ENCODE measurements at regions not wholly inside any gene's neighbourhood (a gene's known extent, or its start where the extent isn't known, plus 50 kb on each side); places are given as distances from the start of the nearest gene placed in this dataset.
"Not testable (repeated sequence)": the region's sequence is repeated elsewhere in the genome, so short reads cannot be mapped to it uniquely, and the experiment has no call there.

GRCh38 chr2:222760301-222760897 lies 88.9 kb downstream of the MOGAT1 start:
- DNase-seq (ENCODE audit: low read depth in 4 of 6, low spot score in 6 of 6), result peak in 1 of 6 donors; percentile 64
- WGBS (ENCODE audit: insufficient coverage), result 66% methylated on average over 5 of the region's 7 CpGs
- Histone ChIP-seq H3K4me3 (ENCODE audit: low read depth, low read length) (no peak overlapping the region), H3K36me3 (ENCODE audit: control insufficient read depth, insufficient read depth, low read length) (no peaks in the 10 kb centered on the region), H3K9me3 (ENCODE audit: control insufficient read depth, insufficient read depth, low read length) (no peaks in the 10 kb centered on the region), H3K27me3 (ENCODE audit: control insufficient read depth, insufficient read depth, low read length) (no peaks in the 10 kb centered on the region), H3K27ac (ENCODE audit: low read depth, low read length) (no peak overlapping the region), H3K4me1 (ENCODE audit: control insufficient read depth, insufficient read depth, low read length) (peaks cover 3% of the 10 kb centered on the region)

GRCh38 chr2:222761888-222762287 lies 90.4 kb downstream of the MOGAT1 start:
- DNase-seq (ENCODE audit: low read depth in 4 of 6, low spot score in 6 of 6), result no peak
- Histone ChIP-seq H3K9me3 (ENCODE audit: control insufficient read depth, insufficient read depth, low read length) (no peaks in the 10 kb centered on the region), H3K4me3 (ENCODE audit: low read depth, low read length) (no peak overlapping the region), H3K36me3 (ENCODE audit: control insufficient read depth, insufficient read depth, low read length) (no peaks in the 10 kb centered on the region), H3K27ac (ENCODE audit: low read depth, low read length) (no peak overlapping the region), H3K4me1 (ENCODE audit: control insufficient read depth, insufficient read depth, low read length) (peaks cover 3% of the 10 kb centered on the region), H3K27me3 (ENCODE audit: control insufficient read depth, insufficient read depth, low read length) (no peaks in the 10 kb centered on the region)
- WGBS (ENCODE audit: insufficient coverage), result no CpG with 5 or more reads among the region's 3 CpGs

GRCh38 chr2:222762342-222762741 lies 90.9 kb downstream of the MOGAT1 start:
- no peak overlapping the region for H3K27ac ChIP-seq (ENCODE audit: low read depth, low read length)
- WGBS (ENCODE audit: insufficient coverage), result no CpG with 5 or more reads among the region's 2 CpGs
- DNase-seq (ENCODE audit: low read depth in 4 of 6, low spot score in 6 of 6), result no peak

GRCh38 chr2:222765883-222766282 lies 94.4 kb downstream of the MOGAT1 start:
- not testable (repeated sequence) for DNase-seq (ENCODE audit: low read depth in 4 of 6, low spot score in 6 of 6); H3K4me1 ChIP-seq (ENCODE audit: control insufficient read depth, insufficient read depth, low read length); H3K4me3 ChIP-seq (ENCODE audit: low read depth, low read length); H3K27me3 ChIP-seq (ENCODE audit: control insufficient read depth, insufficient read depth, low read length); H3K27ac ChIP-seq (ENCODE audit: low read depth, low read length); H3K9me3 ChIP-seq (ENCODE audit: control insufficient read depth, insufficient read depth, low read length); H3K36me3 ChIP-seq (ENCODE audit: control insufficient read depth, insufficient read depth, low read length)
- 58% methylated on average over 2 of the region's 5 CpGs for WGBS (ENCODE audit: insufficient coverage)

More at GRCh38 chr2:222762342-222762741, 90.9 kb downstream of the MOGAT1 start:
- Histone ChIP-seq H3K4me3 (ENCODE audit: low read depth, low read length) (no peak overlapping the region), H3K4me1 (ENCODE audit: control insufficient read depth, insufficient read depth, low read length) (peaks cover 3% of the 10 kb centered on the region), H3K9me3 (ENCODE audit: control insufficient read depth, insufficient read depth, low read length) (no peaks in the 10 kb centered on the region), H3K36me3 (ENCODE audit: control insufficient read depth, insufficient read depth, low read length) (no peaks in the 10 kb centered on the region), H3K27me3 (ENCODE audit: control insufficient read depth, insufficient read depth, low read length) (no peaks in the 10 kb centered on the region)

DNA sequence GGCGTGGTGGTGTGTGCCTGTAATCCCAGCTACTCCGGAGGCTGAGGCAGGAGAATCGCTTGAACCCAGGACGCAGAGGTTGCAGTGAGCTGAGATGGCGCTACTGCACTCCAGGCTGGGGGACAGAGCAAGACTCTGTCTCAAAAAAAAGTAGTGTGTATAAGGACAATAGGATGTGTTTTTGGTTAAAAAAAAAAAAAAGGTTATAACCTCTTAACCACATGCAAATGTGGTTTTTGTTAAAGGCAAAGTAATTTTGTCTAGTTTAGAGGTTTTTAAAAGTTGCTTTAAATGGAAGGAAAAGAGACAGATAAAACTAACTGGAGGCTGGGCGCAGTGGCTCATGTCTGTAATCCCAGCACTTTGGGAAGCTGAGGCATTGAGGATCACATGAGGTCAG lies 92.8 kb upstream of the ACSL3 start:
- not testable (repeated sequence) for DNase-seq (ENCODE audit: low read depth in 4 of 6, low spot score in 6 of 6); H3K36me3 ChIP-seq (ENCODE audit: control insufficient read depth, insufficient read depth, low read length); H3K4me3 ChIP-seq (ENCODE audit: low read depth, low read length); H3K27me3 ChIP-seq (ENCODE audit: control insufficient read depth, insufficient read depth, low read length); H3K4me1 ChIP-seq (ENCODE audit: control insufficient read depth, insufficient read depth, low read length); H3K27ac ChIP-seq (ENCODE audit: low read depth, low read length); H3K9me3 ChIP-seq (ENCODE audit: control insufficient read depth, insufficient read depth, low read length)
- 98% methylated on average over 6 of the region's 6 CpGs for WGBS (ENCODE audit: insufficient coverage)

DNA sequence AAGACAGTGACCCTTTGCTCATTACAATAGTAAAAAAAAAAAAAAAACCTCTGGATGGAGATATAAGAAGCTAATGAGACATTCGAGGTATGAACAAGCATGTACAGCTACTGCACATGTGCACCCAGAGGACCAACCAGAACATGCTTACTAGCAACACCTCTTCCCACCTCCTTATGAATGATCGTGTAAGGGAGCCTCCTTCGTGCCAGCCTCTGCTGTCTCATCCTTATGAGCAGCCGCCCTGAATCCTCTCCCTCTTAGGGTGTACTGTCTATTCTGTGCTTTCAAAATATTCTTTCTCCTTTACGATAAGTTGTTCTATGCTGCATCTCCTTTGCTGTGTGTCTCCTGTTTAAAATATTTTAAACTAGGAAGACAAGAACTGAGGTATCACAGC lies 91.4 kb upstream of the ACSL3 start:
- no peaks in the 10 kb centered on the region for H3K27me3 ChIP-seq (ENCODE audit: control insufficient read depth, insufficient read depth, low read length)
- H3K4me1 ChIP-seq (ENCODE audit: control insufficient read depth, insufficient read depth, low read length), result no peaks in the 10 kb centered on the region
- no peak overlapping the region for H3K4me3 ChIP-seq (ENCODE audit: low read depth, low read length)
- H3K9me3 ChIP-seq (ENCODE audit: control insufficient read depth, insufficient read depth, low read length), result no peaks in the 10 kb centered on the region
- H3K27ac ChIP-seq (ENCODE audit: low read depth, low read length), result no peak overlapping the region
- H3K36me3 ChIP-seq (ENCODE audit: control insufficient read depth, insufficient read depth, low read length), result no peaks in the 10 kb centered on the region
- no peak for DNase-seq (ENCODE audit: low read depth in 4 of 6, low spot score in 6 of 6)
- no CpG with 5 or more reads among the region's 5 CpGs for WGBS (ENCODE audit: insufficient coverage)

DNA sequence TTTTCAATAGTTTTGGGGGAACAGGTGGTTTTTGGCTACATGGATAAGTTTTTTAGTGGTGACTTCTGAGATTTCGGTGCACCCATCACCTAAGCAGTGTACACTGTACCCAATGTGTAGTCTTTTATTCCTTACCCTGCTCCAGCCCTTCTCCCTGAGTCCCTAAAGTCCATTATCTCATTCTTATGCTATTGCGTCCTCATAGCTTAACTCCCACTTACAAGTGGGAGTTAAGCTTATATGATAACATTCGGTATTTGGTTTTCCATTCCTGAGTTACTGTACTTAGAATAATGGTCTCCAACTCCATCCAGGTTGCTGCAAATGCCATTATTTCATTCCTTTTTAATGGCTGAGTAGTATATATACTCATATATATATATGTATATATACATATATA lies 90.9 kb upstream of the ACSL3 start:
- Histone ChIP-seq H3K27ac (ENCODE audit: low read depth, low read length) (no peak overlapping the region), H3K27me3 (ENCODE audit: control insufficient read depth, insufficient read depth, low read length) (no peaks in the 10 kb centered on the region), H3K9me3 (ENCODE audit: control insufficient read depth, insufficient read depth, low read length) (no peaks in the 10 kb centered on the region), H3K36me3 (ENCODE audit: control insufficient read depth, insufficient read depth, low read length) (no peaks in the 10 kb centered on the region), H3K4me3 (ENCODE audit: low read depth, low read length) (no peak overlapping the region), H3K4me1 (ENCODE audit: control insufficient read depth, insufficient read depth, low read length) (no peaks in the 10 kb centered on the region)
- no peak for DNase-seq (ENCODE audit: low read depth in 4 of 6, low spot score in 6 of 6)
- no CpG with 5 or more reads among the region's 3 CpGs for WGBS (ENCODE audit: insufficient coverage)

- no peak overlapping the region for H3K4me3 ChIP-seq (ENCODE audit: low read depth, low read length)
- no peaks in the 10 kb centered on the region for H3K36me3 ChIP-seq (ENCODE audit: control insufficient read depth, insufficient read depth, low read length)
- no peak for DNase-seq (ENCODE audit: low read depth in 4 of 6, low spot score in 6 of 6)
- no peaks in the 10 kb centered on the region for H3K4me1 ChIP-seq (ENCODE audit: control insufficient read depth, insufficient read depth, low read length)
- no peaks in the 10 kb centered on the region for H3K9me3 ChIP-seq (ENCODE audit: control insufficient read depth, insufficient read depth, low read length)
- H3K27me3 ChIP-seq (ENCODE audit: control insufficient read depth, insufficient read depth, low read length), result no peaks in the 10 kb centered on the region
- WGBS (ENCODE audit: insufficient coverage), result 97% methylated on average over 3 of the region's 3 CpGs
- H3K27ac ChIP-seq (ENCODE audit: low read depth, low read length), result no peak overlapping the region
These were observed 89.0 kb upstream of the ACSL3 start for GRCh38 chr2:222771832-222772231.

DNA sequence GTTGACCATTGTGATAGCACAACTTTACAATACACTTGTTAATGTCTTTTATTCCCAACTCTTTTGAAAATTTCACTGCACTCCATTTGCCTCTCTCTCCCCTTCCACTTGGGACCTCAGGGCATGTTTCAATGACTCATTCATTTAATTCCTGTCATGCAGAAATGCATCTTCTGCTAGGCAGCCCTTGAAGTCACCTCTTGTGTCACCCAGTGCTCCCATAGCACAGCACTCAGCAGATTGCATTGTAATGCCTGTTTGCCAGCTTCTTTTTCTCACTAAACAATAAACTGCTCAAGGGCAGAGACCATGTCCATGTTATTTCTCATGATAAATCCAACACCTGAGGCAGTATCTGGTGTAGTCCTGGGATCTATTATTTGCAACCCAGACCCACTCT lies 85.9 kb upstream of the ACSL3 start:
- Histone ChIP-seq H3K4me3 (ENCODE audit: low read depth, low read length) (no peak overlapping the region), H3K27ac (ENCODE audit: low read depth, low read length) (no peak overlapping the region), H3K4me1 (ENCODE audit: control insufficient read depth, insufficient read depth, low read length) (no peaks in the 10 kb centered on the region), H3K36me3 (ENCODE audit: control insufficient read depth, insufficient read depth, low read length) (no peaks in the 10 kb centered on the region), H3K27me3 (ENCODE audit: control insufficient read depth, insufficient read depth, low read length) (no peaks in the 10 kb centered on the region), H3K9me3 (ENCODE audit: control insufficient read depth, insufficient read depth, low read length) (no peaks in the 10 kb centered on the region)
- no peak for DNase-seq (ENCODE audit: low read depth in 4 of 6, low spot score in 6 of 6)

DNA sequence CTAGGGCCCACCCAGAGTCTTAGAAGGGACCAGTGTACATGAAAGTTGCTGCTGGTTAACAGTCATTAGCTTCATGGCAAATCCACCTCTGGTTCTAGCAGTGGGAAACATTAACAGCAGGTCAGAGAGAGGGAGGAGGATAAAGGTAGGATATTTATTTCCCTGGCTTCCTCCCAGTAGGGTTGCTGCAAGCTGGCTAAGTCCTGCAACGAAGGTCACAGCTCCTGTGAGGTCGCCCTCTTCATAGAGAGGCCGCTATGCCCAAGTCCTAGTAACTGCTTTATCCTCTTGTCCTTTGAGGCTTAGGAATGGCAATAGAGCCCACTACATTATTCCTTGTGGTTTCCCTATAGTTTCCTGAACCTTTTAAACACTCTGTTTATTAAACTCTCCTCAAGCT lies 84.0 kb upstream of the ACSL3 start:
- H3K27ac ChIP-seq (ENCODE audit: low read depth, low read length), result no peak overlapping the region
- no peaks in the 10 kb centered on the region for H3K4me1 ChIP-seq (ENCODE audit: control insufficient read depth, insufficient read depth, low read length)
- no peaks in the 10 kb centered on the region for H3K9me3 ChIP-seq (ENCODE audit: control insufficient read depth, insufficient read depth, low read length)
- H3K27me3 ChIP-seq (ENCODE audit: control insufficient read depth, insufficient read depth, low read length), result no peaks in the 10 kb centered on the region
- H3K36me3 ChIP-seq (ENCODE audit: control insufficient read depth, insufficient read depth, low read length), result no peaks in the 10 kb centered on the region
- no peak overlapping the region for H3K4me3 ChIP-seq (ENCODE audit: low read depth, low read length)
- 64% methylated on average over 3 of the region's 3 CpGs for WGBS (ENCODE audit: insufficient coverage)
- DNase-seq (ENCODE audit: low read depth in 4 of 6, low spot score in 6 of 6), result no peak

Data from spinal cord (tissue), 9 donors.